NOMO-1 treated with dmso at 0.1 percent for 144 hours (cell line): ENCODE measurements at regions not wholly inside any gene's neighbourhood (a gene's known extent, or its start where the extent isn't known, plus 50 kb on each side); places are given as distances from the start of the nearest gene placed in this dataset.
"Not testable (repeated sequence)": the region's sequence is repeated elsewhere in the genome, so short reads cannot be mapped to it uniquely, and the experiment has no call there.

ENCODE experiments used
- DNase-seq: peaks from one replicate; lab custom pipeline; 2025; ENCODE audit not compliant: unreplicated experiment; lab: John Stamatoyannopoulos, UW

GRCh38 chr5:93933269-93933668 lies 191.9 kb upstream of the POU5F2 start:
- DNase-seq, result not testable (repeated sequence)

GRCh38 chr5:93930098-93930497 lies 188.7 kb upstream of the POU5F2 start:
- DNase-seq, result no peak

- no peak for DNase-seq
Measured at GRCh38 chr5:93929131-93929530, 187.7 kb upstream of the POU5F2 start.

- DNase-seq, result no peak
Measured at GRCh38 chr5:93926831-93927620, 185.6 kb upstream of the POU5F2 start.

GRCh38 chr5:93925321-93925720 lies 183.9 kb upstream of the POU5F2 start:
- DNase-seq, result no peak

- no peak for DNase-seq
Measured at GRCh38 chr5:93924628-93925027, 183.2 kb upstream of the POU5F2 start.

- DNase-seq, result no peak
Measured at GRCh38 chr5:93922551-93922950, 181.2 kb upstream of the POU5F2 start.

GRCh38 chr5:93921001-93921400 lies 179.6 kb upstream of the POU5F2 start:
- no peak for DNase-seq

GRCh38 chr5:93916872-93917271 lies 175.5 kb upstream of the POU5F2 start:
- DNase-seq, result no peak

GRCh38 chr5:93915142-93915553 lies 173.7 kb upstream of the POU5F2 start:
- DNase-seq, result no peak

- DNase-seq, result no peak
Measured at GRCh38 chr5:93911609-93912008, 170.2 kb upstream of the POU5F2 start.

- DNase-seq, result no peak
Measured at GRCh38 chr5:93909356-93909755, 168.0 kb upstream of the POU5F2 start.

- DNase-seq, result no peak
Measured at GRCh38 chr5:93904917-93905316, 163.5 kb upstream of the POU5F2 start.

- no peak for DNase-seq
Measured at GRCh38 chr5:93902288-93902687, 160.9 kb upstream of the POU5F2 start.

GRCh38 chr5:93899026-93899600 lies 157.7 kb upstream of the POU5F2 start:
- no peak for DNase-seq

GRCh38 chr5:93894601-93895354 lies 153.4 kb upstream of the POU5F2 start:
- no peak for DNase-seq

GRCh38 chr5:93893075-93893474 lies 151.7 kb upstream of the POU5F2 start:
- no peak for DNase-seq

GRCh38 chr5:93892481-93892880 lies 151.1 kb upstream of the POU5F2 start:
- peak; percentile 2 for DNase-seq

- no peak for DNase-seq
Measured at GRCh38 chr5:93891491-93892480, 150.4 kb upstream of the POU5F2 start.

- no peak for DNase-seq
Measured at GRCh38 chr5:93890657-93891056, 149.3 kb upstream of the POU5F2 start.

- DNase-seq, result no peak
Measured at GRCh38 chr5:93887678-93888077, 146.3 kb upstream of the POU5F2 start.
